NCI-H82 treated with DMSO at 0.1 percent for 48 hours (cell line): ENCODE measurements at regions not wholly inside any gene's neighbourhood (a gene's known extent, or its start where the extent isn't known, plus 50 kb on each side); places are given as distances from the start of the nearest gene placed in this dataset.
"Not testable (repeated sequence)": the region's sequence is repeated elsewhere in the genome, so short reads cannot be mapped to it uniquely, and the experiment has no call there.

Experiments
- DNase-seq: peaks from one replicate; lab custom pipeline; 2025; ENCODE audit not compliant: unreplicated experiment; lab: John Stamatoyannopoulos, UW

GRCh38 chr6:120272038-120272437, 922.5 kb upstream of the MAN1A1 start:
- DNase-seq = no peak

- DNase-seq = not testable (repeated sequence)
Measured at GRCh38 chr6:120268256-120268655, 918.7 kb upstream of the MAN1A1 start.

GRCh38 chr6:120262354-120262753, 912.8 kb upstream of the MAN1A1 start:
- DNase-seq = no peak

- no peak for DNase-seq
Measured at GRCh38 chr6:120260636-120261035, 911.1 kb upstream of the MAN1A1 start.

- DNase-seq = no peak
Measured at GRCh38 chr6:120254651-120255050, 905.1 kb upstream of the MAN1A1 start.

- DNase-seq = no peak
Measured at GRCh38 chr6:120248451-120248850, 898.9 kb upstream of the MAN1A1 start.

GRCh38 chr6:120237221-120237620, 887.7 kb upstream of the MAN1A1 start:
- DNase-seq = no peak

- no peak for DNase-seq
Measured at GRCh38 chr6:120230008-120230407, 880.4 kb upstream of the MAN1A1 start.

GRCh38 chr6:120228297-120228696, 878.7 kb upstream of the MAN1A1 start:
- DNase-seq = no peak

- no peak for DNase-seq
Measured at GRCh38 chr6:120219339-120219738, 869.8 kb upstream of the MAN1A1 start.

- no peak for DNase-seq
Measured at GRCh38 chr6:120214088-120214499, 864.5 kb upstream of the MAN1A1 start.

GRCh38 chr6:120211955-120212792, 862.6 kb upstream of the MAN1A1 start:
- DNase-seq = no peak

GRCh38 chr6:120202878-120203277, 853.3 kb upstream of the MAN1A1 start:
- DNase-seq = no peak

GRCh38 chr6:120200853-120201252, 851.3 kb upstream of the MAN1A1 start:
- DNase-seq = no peak

GRCh38 chr6:120198033-120198432, 848.5 kb upstream of the MAN1A1 start:
- DNase-seq = no peak

GRCh38 chr6:120186080-120186479, 836.5 kb upstream of the MAN1A1 start:
- DNase-seq = no peak

GRCh38 chr6:120173250-120173649, 823.7 kb upstream of the MAN1A1 start:
- DNase-seq = no peak

- no peak for DNase-seq
Measured at GRCh38 chr6:120164531-120164930, 815.0 kb upstream of the MAN1A1 start.

- no peak for DNase-seq
Measured at GRCh38 chr6:120157873-120158272, 808.3 kb upstream of the MAN1A1 start.

- DNase-seq = no peak
Measured at GRCh38 chr6:120147071-120147871, 797.7 kb upstream of the MAN1A1 start.

- DNase-seq = no peak
Measured at GRCh38 chr6:120141601-120142000, 792.0 kb upstream of the MAN1A1 start.

GRCh38 chr6:120137492-120137891, 787.9 kb upstream of the MAN1A1 start:
- no peak for DNase-seq
